HFFc6 (cell line): ENCODE measurements at regions not wholly inside any gene's neighbourhood (a gene's known extent, or its start where the extent isn't known, plus 50 kb on each side); places are given as distances from the start of the nearest gene placed in this dataset.

Source experiments
- DNase-seq: peaks from one replicate; pipeline ENCODE4 v3.0.0-alpha.2; 2018
- H3K27ac Mint-ChIP-seq: 2 replicates; pipeline ENCODE4 v1.8.0; 2020; ENCODE audit warnings: mild to moderate bottlenecking, mixed read lengths
- H3K27me3 Mint-ChIP-seq: 2 replicates; pipeline ENCODE4 v1.8.0; 2021; ENCODE audit warnings: mild to moderate bottlenecking, moderate library complexity, mixed read lengths; ENCODE audit not compliant: insufficient read depth
- H3K36me3 Mint-ChIP-seq: 2 replicates; pipeline ENCODE4 v1.8.0; 2021; ENCODE audit warnings: low read depth, mixed read lengths
- H3K4me1 Mint-ChIP-seq: 2 replicates; pipeline ENCODE4 v1.8.0; 2020; ENCODE audit warnings: low read depth, mixed read lengths
- H3K4me3 Mint-ChIP-seq: 2 replicates; pipeline ENCODE4 v1.8.0; 2020; ENCODE audit warnings: mild to moderate bottlenecking, moderate library complexity, mixed read lengths
- H3K9me3 Mint-ChIP-seq: 2 replicates; pipeline ENCODE4 v1.8.0; 2020; ENCODE audit warnings: mild to moderate bottlenecking, mixed read lengths
- TF ChIP-seq, protein P1 (sequence below): fragments of 200-600 bp; sonication (generic); IDR thresholded peaks from 2 replicates; pipeline ENCODE4 v1.5.0; 2021; ENCODE audit warnings: antibody characterized with exemption, mild to moderate bottlenecking

DNA sequence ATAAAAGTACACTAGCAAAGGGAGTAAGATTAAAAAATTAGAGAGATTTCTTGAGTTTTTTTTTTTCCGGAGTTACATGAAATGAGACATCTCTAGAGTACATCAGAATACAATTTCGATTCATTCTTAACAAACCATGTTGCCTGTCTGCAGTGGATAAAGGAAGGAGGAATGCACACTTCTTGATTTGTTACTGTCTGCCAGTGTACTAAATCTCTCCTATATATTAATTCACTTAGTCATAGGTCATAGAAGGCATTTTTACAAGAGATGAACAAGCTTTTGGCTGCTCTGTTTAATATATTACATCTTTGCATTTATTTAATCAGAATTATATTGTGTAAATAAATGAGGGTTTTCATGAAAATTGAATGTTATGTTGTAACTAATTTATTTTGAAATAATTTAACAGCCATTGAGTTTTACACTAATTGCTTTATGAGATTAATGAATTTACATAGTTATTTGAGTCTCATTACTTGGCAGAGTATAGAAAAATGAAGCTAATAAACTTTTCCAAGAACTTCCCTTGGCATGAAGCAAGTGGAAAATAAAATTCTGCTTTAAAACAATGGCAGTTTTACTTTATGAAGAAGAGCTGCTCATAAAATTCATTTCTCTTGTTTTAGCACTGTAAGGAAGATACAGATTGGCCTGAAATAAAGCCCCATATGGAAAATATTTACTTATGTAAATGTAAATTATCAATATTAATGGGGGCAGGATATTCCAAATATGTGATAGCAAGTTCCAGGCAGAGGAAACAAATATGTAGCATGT, 1284.7 kb downstream of the BRINP3 start:
- H3K4me3 Mint-ChIP-seq: no peak overlapping the region
- no peak overlapping the region for H3K27ac Mint-ChIP-seq
- DNase-seq: no peak
- no peaks in the 10 kb centered on the region for H3K4me1 Mint-ChIP-seq
- TF ChIP-seq, protein P1, sequence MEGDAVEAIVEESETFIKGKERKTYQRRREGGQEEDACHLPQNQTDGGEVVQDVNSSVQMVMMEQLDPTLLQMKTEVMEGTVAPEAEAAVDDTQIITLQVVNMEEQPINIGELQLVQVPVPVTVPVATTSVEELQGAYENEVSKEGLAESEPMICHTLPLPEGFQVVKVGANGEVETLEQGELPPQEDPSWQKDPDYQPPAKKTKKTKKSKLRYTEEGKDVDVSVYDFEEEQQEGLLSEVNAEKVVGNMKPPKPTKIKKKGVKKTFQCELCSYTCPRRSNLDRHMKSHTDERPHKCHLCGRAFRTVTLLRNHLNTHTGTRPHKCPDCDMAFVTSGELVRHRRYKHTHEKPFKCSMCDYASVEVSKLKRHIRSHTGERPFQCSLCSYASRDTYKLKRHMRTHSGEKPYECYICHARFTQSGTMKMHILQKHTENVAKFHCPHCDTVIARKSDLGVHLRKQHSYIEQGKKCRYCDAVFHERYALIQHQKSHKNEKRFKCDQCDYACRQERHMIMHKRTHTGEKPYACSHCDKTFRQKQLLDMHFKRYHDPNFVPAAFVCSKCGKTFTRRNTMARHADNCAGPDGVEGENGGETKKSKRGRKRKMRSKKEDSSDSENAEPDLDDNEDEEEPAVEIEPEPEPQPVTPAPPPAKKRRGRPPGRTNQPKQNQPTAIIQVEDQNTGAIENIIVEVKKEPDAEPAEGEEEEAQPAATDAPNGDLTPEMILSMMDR: no peak
- no peaks in the 10 kb centered on the region for H3K27me3 Mint-ChIP-seq
- peaks cover 37% of the 10 kb centered on the region for H3K9me3 Mint-ChIP-seq
- H3K36me3 Mint-ChIP-seq: no peaks in the 10 kb centered on the region

DNA sequence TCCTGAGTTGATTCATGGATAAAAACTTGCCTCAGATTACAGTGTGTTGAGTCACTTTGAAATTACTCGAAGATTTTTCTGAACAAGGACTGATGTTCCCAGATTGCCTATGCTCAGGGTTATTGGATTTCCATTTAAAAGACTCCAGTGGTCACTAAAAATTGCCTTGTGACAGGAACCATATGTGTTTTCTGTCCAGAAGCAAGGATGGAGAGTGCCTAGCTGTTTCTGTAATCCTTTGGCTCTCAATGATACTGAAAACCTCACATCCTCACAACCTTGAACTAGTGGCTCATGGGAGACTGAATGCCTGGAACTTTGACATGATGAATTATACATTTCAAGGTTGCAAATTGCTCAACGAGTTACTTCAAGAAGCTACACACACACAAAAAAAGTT, 1271.8 kb downstream of the BRINP3 start:
- DNase-seq: no peak
- no peaks in the 10 kb centered on the region for H3K27me3 Mint-ChIP-seq
- TF ChIP-seq, protein P1: no peak
- H3K4me3 Mint-ChIP-seq: no peak overlapping the region
- H3K4me1 Mint-ChIP-seq: no peaks in the 10 kb centered on the region
- H3K36me3 Mint-ChIP-seq: no peaks in the 10 kb centered on the region; the same call in 1 of the 2 replicates
- no peak overlapping the region for H3K27ac Mint-ChIP-seq
- H3K9me3 Mint-ChIP-seq: peaks cover 8% of the 10 kb centered on the region

DNA sequence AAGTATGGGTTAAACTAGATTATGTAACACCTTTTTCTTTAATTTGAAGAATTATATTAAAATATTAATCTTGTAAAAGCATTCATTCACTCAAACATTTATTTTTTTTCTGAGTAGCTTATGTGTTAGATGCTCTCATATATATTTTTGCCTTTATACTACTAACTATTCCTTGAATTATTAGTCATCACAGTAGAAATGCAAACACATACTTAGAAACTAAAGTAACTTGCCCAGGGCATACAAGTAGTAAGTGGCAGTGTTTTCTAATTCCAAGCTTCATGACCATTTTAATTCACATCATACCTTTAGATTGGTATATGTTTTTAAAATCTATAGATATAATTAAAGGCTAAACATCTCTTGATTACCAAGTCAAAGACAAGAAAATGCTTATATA, 1271.0 kb downstream of the BRINP3 start:
- Mint-ChIP-seq H3K4me1 (no peaks in the 10 kb centered on the region), H3K27ac (no peak overlapping the region), H3K4me3 (no peak overlapping the region), H3K9me3 (peaks cover 10% of the 10 kb centered on the region), H3K27me3 (no peaks in the 10 kb centered on the region), H3K36me3 (no peaks in the 10 kb centered on the region; the same call in 1 of the 2 replicates)
- DNase-seq: no peak
- TF ChIP-seq, protein P1: no peak

DNA sequence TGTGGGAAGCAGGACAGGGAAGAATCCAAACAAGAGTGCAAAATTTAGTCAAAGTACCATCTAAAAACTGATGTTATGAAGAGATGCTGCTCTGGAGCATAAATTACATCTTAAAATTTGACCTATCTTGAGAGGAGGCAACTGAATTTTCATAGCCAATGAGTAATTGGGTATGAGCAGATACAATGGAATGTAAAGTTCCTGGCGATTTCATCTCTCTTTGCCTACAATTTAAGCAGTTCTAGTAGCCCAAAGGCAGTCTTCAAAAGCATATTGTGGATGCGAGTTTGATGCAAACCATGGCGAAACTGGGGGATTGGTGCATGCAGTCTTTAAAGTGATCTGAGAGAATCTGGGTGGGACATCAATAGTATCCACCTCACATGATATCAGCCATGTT, 1265.9 kb downstream of the BRINP3 start:
- no peak for DNase-seq
- H3K27ac Mint-ChIP-seq: no peak overlapping the region
- no peak overlapping the region for H3K4me3 Mint-ChIP-seq
- no peaks in the 10 kb centered on the region for H3K27me3 Mint-ChIP-seq
- TF ChIP-seq, protein P1: no peak
- peaks cover 14% of the 10 kb centered on the region for H3K9me3 Mint-ChIP-seq
- H3K36me3 Mint-ChIP-seq: no peaks in the 10 kb centered on the region
- H3K4me1 Mint-ChIP-seq: no peaks in the 10 kb centered on the region

DNA sequence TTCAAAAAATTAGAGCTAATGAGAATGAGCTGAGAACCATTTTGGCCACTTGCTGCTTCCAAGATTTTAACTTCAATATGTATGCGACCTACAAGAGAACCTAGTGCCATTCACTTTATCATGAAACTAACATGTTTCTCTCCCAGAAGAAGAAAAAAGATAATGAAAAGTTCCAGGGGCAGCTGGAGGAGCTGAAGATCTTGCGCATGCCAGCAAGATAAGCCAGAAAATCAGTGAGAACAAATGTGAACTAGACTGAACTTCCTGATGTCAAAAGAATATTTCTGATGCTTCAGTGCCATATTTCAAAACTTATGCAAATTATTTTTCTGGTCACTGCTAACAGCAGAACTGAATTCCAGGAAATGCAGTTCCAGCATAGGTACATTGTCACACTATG, 1265.1 kb downstream of the BRINP3 start:
- TF ChIP-seq, protein P1: no peak
- Mint-ChIP-seq H3K9me3 (peaks cover 18% of the 10 kb centered on the region), H3K4me1 (no peaks in the 10 kb centered on the region), H3K4me3 (no peak overlapping the region), H3K36me3 (no peaks in the 10 kb centered on the region), H3K27ac (no peak overlapping the region), H3K27me3 (no peaks in the 10 kb centered on the region)
- no peak for DNase-seq
